ENCODE measurements at regions not wholly inside any gene's neighbourhood (a gene's known extent, or its start where the extent isn't known, plus 50 kb on each side); places are given as distances from the start of the nearest gene placed in this dataset.

- H2AFZ ChIP-seq (ENCODE audit: insufficient read depth, low read depth, low read length, poor library complexity, severe bottlenecking): no peak overlapping the region
- H4K20me1 ChIP-seq (ENCODE audit: insufficient read depth, low read length): no peaks in the 10 kb centered on the region
- H3K27ac ChIP-seq (ENCODE audit: low read depth in 1 of 2, low read length in 2 of 2): no peak overlapping the region
- H3K4me3 Mint-ChIP-seq: no peak overlapping the region
- no peaks in the 10 kb centered on the region for H3K36me3 Mint-ChIP-seq
- H3K27me3 Mint-ChIP-seq (ENCODE audit: low read depth in 3 of 3): peaks cover 0 to 2% (median 1%) of the 10 kb centered on the region in 3 donors
- H3K4me3 ChIP-seq (replicated peaks in 1 of 3; ENCODE audit: low read depth in 2 of 3, low read length in 3 of 3): no peak overlapping the region
- intact Hi-C loops (cut with micrococcal nuclease): no loop called here
- H3K4me2 ChIP-seq (replicated peaks; ENCODE audit: extremely low read depth, low read length, poor library complexity, severe bottlenecking): no peak overlapping the region
- H3K4me1 ChIP-seq (ENCODE audit: control insufficient read depth in 1 of 2, insufficient read depth in 2 of 2, low read length in 2 of 2): no peaks in the 10 kb centered on the region
- H3K27ac Mint-ChIP-seq: no peak overlapping the region
- no CpG with 5 or more reads among the region's 1 CpG for WGBS (ENCODE audit: insufficient coverage)
- H3K9ac ChIP-seq (ENCODE audit: insufficient read depth, low read length, poor library complexity, severe bottlenecking): no peak overlapping the region
- DNase-seq: no peak
- H3K9me3 Mint-ChIP-seq: peaks cover 0 to 10% (median 3%) of the 10 kb centered on the region in 7 donors
- no peaks in the 10 kb centered on the region for H3K27me3 ChIP-seq (ENCODE audit: control insufficient read depth in 2 of 2, insufficient read depth in 2 of 2, low read length in 2 of 2)
- no peaks in the 10 kb centered on the region for H3K4me1 Mint-ChIP-seq
- H3K9me3 ChIP-seq (replicated peaks in 1 of 2; ENCODE audit: control insufficient read depth in 1 of 2, insufficient read depth in 1 of 2, low read length in 2 of 2): no peaks in the 10 kb centered on the region
- no peak for TF ChIP-seq CTCF (IDR thresholded peaks at IDR 0.05)
- no peaks in the 10 kb centered on the region for H3K79me2 ChIP-seq (ENCODE audit: insufficient read depth, low read length)
- H3K36me3 ChIP-seq (replicated peaks in 1 of 2; ENCODE audit: control insufficient read depth in 1 of 2, insufficient read depth in 2 of 2, low read length in 2 of 2): no peaks in the 10 kb centered on the region
These were observed 587.2 kb upstream of the PKDCC start for GRCh38 chr2:41460661-41461060.

GRCh38 chr2:41464395-41464794, 583.4 kb upstream of the PKDCC start:
- Histone ChIP-seq H3K27me3 (ENCODE audit: control insufficient read depth in 2 of 2, insufficient read depth in 2 of 2, low read length in 2 of 2) (no peaks in the 10 kb centered on the region), H3K4me2 (replicated peaks; ENCODE audit: extremely low read depth, low read length, poor library complexity, severe bottlenecking) (no peak overlapping the region), H3K4me3 (replicated peaks in 1 of 3; ENCODE audit: low read depth in 2 of 3, low read length in 3 of 3) (no peak overlapping the region), H3K27ac (ENCODE audit: low read depth in 1 of 2, low read length in 2 of 2) (no peak overlapping the region), H3K79me2 (ENCODE audit: insufficient read depth, low read length) (no peaks in the 10 kb centered on the region), H3K4me1 (ENCODE audit: control insufficient read depth in 1 of 2, insufficient read depth in 2 of 2, low read length in 2 of 2) (no peaks in the 10 kb centered on the region), H3K36me3 (replicated peaks in 1 of 2; ENCODE audit: control insufficient read depth in 1 of 2, insufficient read depth in 2 of 2, low read length in 2 of 2) (no peaks in the 10 kb centered on the region), H4K20me1 (ENCODE audit: insufficient read depth, low read length) (no peaks in the 10 kb centered on the region), H3K9me3 (replicated peaks in 1 of 2; ENCODE audit: control insufficient read depth in 1 of 2, insufficient read depth in 1 of 2, low read length in 2 of 2) (no peaks in the 10 kb centered on the region), H3K9ac (ENCODE audit: insufficient read depth, low read length, poor library complexity, severe bottlenecking) (no peak overlapping the region), H2AFZ (ENCODE audit: insufficient read depth, low read depth, low read length, poor library complexity, severe bottlenecking) (no peak overlapping the region)
- no peak overlapping the region for H3K4me3 Mint-ChIP-seq
- no peak for DNase-seq
- H3K9me3 Mint-ChIP-seq: peaks cover 0 to 8% (median 4%) of the 10 kb centered on the region in 7 donors
- no peak for TF ChIP-seq CTCF (IDR thresholded peaks at IDR 0.05)
- H3K27ac Mint-ChIP-seq: no peak overlapping the region
- H3K36me3 Mint-ChIP-seq: no peaks in the 10 kb centered on the region
- H3K27me3 Mint-ChIP-seq (ENCODE audit: low read depth in 3 of 3): peaks cover 0 to 2% (median 1%) of the 10 kb centered on the region in 3 donors
- no peaks in the 10 kb centered on the region for H3K4me1 Mint-ChIP-seq
- intact Hi-C loops (cut with micrococcal nuclease): no loop called here
